ENCODE measurements at regions not wholly inside any gene's neighbourhood (a gene's known extent, or its start where the extent isn't known, plus 50 kb on each side); places are given as distances from the start of the nearest gene placed in this dataset.

DNA sequence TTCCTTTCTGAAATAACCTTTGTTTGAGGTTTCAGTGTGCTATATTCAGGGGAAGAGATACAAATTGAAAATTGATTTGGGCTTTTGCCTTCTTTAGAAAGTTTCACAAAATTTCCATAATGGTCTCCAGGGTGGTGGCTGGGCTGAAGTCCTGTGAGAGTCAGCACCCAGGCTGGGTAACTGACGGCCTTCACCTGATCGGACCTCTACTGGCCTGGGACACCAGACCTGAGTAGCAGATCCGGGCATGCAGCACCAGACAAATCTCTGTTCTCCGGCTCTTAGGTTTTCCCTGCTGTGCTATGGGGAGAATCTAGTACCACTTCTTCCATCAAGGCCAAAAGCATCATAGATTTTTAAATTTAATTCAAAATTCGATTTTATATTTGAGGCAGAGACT lies 133.0 kb upstream of the LMCD1 start:
- Histone ChIP-seq H3K27ac (no peak overlapping the region), H3K27me3 (no peaks in the 10 kb centered on the region), H3K4me3 (no peak overlapping the region), H3K9me3 (no peaks in the 10 kb centered on the region), H3K4me1 (peaks cover 0 to 37% (median 15%) of the 10 kb centered on the region in 4 donors), H3K36me3 (no peaks in the 10 kb centered on the region)
- intact Hi-C loops (cut with DNase I; ENCODE audit: low total_unique reads): no loop called here
- no peak for DNase-seq
- TF ChIP-seq, protein P1, sequence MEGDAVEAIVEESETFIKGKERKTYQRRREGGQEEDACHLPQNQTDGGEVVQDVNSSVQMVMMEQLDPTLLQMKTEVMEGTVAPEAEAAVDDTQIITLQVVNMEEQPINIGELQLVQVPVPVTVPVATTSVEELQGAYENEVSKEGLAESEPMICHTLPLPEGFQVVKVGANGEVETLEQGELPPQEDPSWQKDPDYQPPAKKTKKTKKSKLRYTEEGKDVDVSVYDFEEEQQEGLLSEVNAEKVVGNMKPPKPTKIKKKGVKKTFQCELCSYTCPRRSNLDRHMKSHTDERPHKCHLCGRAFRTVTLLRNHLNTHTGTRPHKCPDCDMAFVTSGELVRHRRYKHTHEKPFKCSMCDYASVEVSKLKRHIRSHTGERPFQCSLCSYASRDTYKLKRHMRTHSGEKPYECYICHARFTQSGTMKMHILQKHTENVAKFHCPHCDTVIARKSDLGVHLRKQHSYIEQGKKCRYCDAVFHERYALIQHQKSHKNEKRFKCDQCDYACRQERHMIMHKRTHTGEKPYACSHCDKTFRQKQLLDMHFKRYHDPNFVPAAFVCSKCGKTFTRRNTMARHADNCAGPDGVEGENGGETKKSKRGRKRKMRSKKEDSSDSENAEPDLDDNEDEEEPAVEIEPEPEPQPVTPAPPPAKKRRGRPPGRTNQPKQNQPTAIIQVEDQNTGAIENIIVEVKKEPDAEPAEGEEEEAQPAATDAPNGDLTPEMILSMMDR (IDR thresholded peaks at IDR 0.05): no peak

DNA sequence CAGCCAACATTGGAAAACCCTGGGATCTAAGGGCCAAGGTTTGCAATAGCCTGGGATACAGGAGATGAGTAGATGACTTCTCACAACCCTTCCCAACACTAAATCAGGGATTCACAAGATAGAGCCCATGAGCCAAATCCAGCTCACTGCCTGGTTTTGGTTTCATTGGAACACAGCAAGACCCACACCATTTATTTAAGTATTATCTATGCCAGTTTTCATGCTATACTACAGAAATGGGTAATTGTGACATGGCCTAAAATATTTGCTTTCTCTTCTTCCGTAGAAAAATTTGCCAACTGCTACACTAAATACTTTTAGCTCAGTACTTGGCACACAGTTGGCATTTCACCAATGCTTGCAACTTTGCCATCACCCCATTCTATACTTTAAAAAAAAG lies 132.0 kb upstream of the LMCD1 start:
- intact Hi-C loops (cut with DNase I; ENCODE audit: low total_unique reads): no loop called here
- Histone ChIP-seq H3K36me3 (no peaks in the 10 kb centered on the region), H3K27ac (no peak overlapping the region), H3K9me3 (no peaks in the 10 kb centered on the region), H3K4me3 (no peak overlapping the region), H3K27me3 (no peaks in the 10 kb centered on the region), H3K4me1 (peaks cover 0 to 37% (median 15%) of the 10 kb centered on the region in 4 donors)
- no peak for DNase-seq
- TF ChIP-seq, protein P1 (IDR thresholded peaks at IDR 0.05): no peak

DNA sequence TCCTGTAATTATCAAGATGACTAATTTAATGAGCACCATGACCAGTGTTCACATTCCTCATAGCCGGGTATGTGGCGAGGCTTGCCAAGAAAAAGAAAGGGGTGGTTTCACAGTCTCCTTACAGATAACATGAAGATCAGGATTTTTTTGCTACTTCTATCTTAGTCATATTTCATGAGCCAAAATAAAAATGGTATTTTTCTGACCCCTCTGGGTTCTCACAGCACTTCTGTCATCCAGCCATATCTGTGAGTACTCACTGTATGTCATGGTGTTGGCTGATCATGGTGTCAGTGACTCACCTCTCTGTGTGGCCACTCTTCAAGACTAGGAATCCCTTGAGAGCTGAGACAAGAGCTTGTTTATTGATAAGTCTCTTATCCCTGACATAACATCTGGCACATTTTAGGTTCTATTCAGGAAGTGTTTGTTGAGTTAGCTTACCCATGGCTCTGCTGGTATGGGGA lies 130.5 kb upstream of the LMCD1 start:
- Histone ChIP-seq H3K9me3 (no peaks in the 10 kb centered on the region), H3K27me3 (no peaks in the 10 kb centered on the region), H3K4me3 (no peak overlapping the region), H3K4me1 (peaks cover 0 to 37% (median 15%) of the 10 kb centered on the region in 4 donors), H3K27ac (peak overlapping the region in 1 of 2 donors; percentile 26), H3K36me3 (no peaks in the 10 kb centered on the region)
- no peak for DNase-seq
- TF ChIP-seq, protein P1 (IDR thresholded peaks at IDR 0.05): no peak
- intact Hi-C loops (cut with DNase I; ENCODE audit: low total_unique reads): no loop called here

DNA sequence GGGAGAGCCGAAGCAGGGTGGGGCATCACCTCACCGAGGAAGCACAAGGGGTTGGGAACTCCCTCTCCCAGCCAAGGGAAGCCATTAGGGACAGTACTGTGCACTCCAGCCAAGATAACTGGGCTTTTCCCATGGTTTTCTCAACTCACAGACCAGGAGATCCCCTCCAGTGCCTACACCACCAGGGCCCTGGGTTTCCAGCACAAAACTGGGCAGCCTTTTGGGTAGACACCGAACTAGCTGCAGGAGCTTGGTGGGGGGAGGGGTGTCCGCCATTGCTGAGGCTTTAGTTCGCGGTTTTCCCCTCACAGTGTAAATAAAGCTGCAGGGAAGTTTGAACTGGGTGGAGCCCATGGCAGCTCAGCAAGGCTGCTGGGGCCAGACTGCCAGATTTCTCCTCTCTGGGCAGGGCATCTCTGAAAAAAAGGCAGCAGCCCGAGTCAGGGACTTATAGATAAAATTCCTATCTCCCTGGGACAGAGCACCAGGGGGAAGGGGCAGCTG lies 129.6 kb upstream of the LMCD1 start:
- Histone ChIP-seq H3K4me3 (no peak overlapping the region), H3K27ac (no peak overlapping the region), H3K9me3 (peaks cover 0 to 2% (median 0%) of the 10 kb centered on the region in 3 donors), H3K36me3 (no peaks in the 10 kb centered on the region), H3K4me1 (peaks cover 0 to 37% (median 15%) of the 10 kb centered on the region in 4 donors), H3K27me3 (no peaks in the 10 kb centered on the region)
- TF ChIP-seq, protein P1 (IDR thresholded peaks at IDR 0.05): no peak
- DNase-seq: no peak
- intact Hi-C loops (cut with DNase I; ENCODE audit: low total_unique reads): no loop called here

DNA sequence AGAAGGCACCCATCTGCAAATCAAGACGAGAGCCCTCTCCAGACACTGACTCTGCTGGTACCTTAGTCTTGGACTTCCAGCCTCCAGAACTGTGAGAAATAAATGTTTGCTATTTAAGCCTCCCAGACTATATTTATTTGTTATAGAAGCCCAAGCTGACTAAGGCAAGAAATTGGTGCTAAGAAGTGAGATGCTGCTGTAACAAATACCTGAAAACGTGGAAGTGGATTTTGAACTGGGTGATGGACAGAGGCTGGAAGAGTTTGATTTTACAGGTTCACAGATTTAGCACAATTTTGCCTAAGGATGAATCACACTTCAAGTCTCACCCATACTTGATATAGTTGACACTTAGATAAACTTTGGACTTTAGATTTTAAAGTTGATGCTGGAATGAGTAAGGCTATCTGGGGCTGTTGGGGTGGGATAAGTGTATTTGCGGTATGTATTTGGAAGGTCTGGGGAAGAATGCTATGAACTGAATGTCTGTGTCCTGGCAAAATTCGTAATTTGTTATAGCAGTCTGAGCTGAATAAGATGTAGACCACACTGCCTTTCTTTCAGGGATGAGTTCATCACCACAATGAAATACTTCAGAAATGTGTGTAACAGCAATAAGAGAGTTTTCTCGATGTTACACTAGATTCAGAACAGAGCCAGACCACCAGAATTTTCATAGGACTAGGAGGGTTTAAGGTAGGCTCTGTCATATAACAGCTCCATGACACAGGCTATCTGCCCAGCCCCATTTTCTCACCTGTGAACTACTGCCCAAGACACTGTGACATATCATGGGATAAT lies 120.5 kb upstream of the LMCD1 start:
- H3K27ac ChIP-seq: no peak overlapping the region
- DNase-seq: no peak
- no peaks in the 10 kb centered on the region for H3K36me3 ChIP-seq
- H3K4me1 ChIP-seq: no peaks in the 10 kb centered on the region
- TF ChIP-seq, protein P1 (IDR thresholded peaks at IDR 0.05): no peak
- no peaks in the 10 kb centered on the region for H3K27me3 ChIP-seq
- no peak overlapping the region for H3K4me3 ChIP-seq
- intact Hi-C loops (cut with DNase I; ENCODE audit: low total_unique reads): no loop called here
- H3K9me3 ChIP-seq: peaks cover 0 to 5% (median 0%) of the 10 kb centered on the region in 3 donors
